ENCODE measurements at regions not wholly inside any gene's neighbourhood (a gene's known extent, or its start where the extent isn't known, plus 50 kb on each side); places are given as distances from the start of the nearest gene placed in this dataset.
"Not testable (repeated sequence)": the region's sequence is repeated elsewhere in the genome, so short reads cannot be mapped to it uniquely, and the experiment has no call there.

DNA sequence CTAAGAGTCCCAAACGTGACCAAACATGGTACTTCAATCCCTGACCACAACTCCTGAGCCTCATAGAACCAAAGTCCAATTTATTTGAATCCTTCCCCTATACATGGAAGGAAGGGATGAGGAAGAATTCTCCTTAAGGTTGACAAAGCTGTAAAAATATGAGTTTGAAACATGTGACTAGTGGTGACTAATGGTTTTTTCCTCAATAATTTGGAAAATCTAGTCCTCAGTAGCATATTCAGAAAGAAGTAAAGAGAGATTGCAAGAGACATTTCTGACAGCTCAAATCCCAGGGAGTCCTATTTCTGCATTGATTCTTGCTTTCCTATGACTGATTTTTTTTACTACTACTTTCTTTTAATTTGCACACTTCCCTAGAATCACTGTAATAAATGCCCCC, 443.7 kb downstream of the FRK start:
- no peak for DNase-seq

DNA sequence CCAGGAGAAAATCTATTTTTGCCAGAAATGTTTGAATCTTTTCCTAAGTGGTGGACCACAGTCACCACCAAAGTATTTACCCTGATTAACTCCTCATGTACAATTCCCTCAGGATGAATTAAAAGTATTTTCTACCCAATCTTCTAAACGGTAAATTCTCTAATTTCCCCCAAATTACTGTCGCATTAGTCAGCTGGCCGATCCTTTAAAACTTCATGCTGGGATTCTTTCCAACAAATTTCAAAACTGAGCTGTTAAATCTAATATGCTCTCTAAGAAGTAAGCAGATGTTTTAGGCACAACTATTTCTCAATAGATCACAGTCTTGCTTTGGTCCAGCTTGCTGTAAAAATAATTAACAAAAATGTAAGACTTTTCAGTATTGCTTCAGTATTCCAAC, 447.2 kb downstream of the FRK start:
- no peak for DNase-seq

DNA sequence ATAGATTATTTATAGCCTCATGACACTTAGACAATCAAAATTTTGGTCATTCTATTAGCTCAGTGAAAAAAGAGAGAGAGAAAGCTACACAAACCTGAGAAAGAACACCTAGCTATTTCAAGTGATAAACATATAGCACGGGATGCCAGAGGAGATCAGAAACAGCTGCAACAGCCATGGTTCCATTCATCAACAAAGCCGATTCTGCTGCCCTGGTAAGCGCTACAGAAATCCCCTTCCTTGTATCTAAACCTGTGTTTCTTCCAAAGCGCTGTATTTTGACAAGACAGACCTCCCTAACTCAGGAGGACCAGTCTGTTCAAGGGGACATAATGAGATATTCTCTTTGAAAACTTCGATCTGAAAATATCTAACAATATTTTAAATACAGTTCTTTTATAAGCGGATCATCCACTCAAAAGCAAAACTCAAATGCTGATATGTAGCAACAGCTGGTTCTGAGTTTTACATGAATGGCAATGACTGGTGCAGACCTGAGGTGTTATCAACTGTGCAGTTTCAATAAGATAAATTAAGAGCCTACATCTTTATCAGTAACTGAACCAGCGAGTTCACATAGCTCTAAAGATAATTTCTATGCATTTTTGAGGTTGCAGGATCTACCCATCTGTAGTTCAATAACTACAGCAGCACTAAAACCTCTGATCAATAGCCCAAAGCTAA, 447.8 kb downstream of the FRK start:
- no peak for DNase-seq

DNA sequence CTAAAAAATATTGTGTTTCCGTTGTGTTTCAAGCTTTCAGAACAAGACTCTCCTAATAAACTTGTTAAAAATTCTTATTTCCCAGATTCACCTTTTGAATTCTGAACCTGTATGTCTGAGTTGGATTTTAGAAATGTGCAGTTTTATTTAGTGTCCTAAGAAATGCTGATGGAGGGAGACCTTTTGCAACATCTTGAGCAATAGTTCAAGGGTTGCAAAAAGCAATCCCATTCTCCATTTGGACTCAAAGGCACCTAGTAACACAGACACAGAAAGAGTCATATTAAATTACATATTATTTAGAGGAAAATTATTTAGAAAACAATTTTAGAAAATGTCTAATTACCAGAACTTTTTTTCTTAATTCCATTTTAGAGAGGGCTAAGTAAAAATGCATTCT, 448.5 kb downstream of the FRK start:
- no peak for DNase-seq

DNA sequence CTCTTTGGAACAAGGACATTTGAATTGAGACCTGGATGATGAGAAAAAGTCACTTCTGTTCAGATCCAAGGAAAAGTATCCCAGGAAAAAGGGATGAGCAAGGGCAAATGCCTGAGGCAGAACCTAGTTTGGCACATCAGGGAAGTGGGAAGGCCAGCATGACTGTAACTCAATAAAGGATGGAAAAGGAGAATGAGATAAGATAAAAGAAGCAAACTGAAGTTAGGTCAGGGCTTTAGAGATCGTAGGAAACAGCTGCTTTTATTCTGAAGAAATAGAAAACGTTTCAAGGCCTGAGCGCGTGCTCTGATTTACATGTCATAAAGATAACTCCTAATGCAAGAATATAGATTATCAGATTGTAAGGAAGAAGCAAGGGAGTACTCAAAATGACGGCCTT, 450.0 kb downstream of the FRK start:
- DNase-seq = no peak

DNA sequence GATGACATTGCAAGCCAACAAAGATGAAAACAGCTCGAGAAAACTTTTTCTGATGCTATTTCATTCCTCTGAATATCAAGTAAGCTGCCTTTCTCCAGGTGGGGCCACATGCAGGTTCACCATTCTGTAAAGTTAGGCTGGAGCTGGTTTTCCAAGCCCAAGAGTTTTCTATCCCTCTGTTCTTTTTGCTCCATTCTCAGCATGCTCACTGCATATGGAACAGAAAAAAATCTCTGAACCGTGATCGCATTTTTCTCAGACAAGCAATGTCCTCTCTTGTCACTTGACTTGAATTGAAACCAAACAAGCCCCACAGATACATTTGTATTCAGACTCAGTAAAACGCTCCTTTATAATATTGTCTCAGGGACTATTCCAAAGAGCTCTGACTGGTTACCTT, 451.6 kb downstream of the FRK start:
- no peak for DNase-seq

DNA sequence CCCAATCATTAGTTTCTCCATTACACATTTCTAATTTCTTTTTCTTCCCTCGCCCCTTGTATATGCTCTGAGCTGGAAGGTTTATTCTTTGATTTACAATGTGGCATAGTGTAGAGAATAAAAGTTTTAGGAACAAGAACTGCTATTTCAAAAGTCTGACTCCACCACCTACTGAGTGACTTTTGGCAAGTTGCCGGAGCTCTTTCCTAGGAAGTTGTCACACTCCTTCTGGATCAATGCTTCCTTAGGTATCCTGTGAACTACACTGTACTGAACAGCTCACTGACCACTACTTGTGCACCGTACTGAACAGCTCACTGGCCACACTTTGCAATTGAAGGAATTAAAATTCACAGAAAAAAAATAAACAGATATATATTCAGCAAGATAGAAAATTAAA, 458.2 kb downstream of the FRK start:
- no peak for DNase-seq

DNA sequence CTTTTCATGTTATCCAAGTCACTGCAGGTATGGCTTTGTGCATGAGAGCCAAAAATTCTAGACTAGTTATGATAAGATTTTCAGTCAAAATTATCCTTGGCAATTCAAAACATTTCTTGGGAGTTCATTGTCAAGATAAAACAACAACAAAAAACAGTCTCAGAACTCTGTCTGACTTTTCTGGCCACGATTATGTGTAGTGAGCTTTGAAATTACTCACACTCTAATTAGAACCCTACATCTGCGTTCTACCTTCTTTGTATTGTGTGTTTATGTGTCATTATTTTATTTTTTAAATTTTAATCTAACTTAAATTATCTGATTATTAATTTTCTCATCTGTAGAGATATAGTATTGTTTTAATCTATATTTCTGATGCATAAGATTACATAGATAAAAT, 459.2 kb downstream of the FRK start:
- DNase-seq = no peak

DNA sequence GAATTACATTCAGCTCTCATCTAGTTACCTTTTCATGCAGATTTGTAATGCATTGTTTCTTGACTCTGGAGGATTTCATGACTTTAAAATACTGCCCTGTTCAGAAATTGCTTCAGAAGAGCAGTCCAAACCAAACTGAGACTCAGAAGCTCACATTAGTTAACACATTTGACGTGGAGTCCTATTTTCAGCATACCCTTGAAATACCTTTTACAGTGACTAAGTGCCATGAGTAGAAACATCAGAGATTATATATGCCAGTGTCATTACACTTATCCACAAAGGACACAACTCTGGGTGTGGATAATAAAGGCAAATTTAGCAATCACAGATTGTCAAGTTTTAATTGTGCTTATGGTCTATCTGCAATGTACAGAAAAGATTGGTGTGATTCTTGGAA, 459.6 kb downstream of the FRK start:
- no peak for DNase-seq

DNA sequence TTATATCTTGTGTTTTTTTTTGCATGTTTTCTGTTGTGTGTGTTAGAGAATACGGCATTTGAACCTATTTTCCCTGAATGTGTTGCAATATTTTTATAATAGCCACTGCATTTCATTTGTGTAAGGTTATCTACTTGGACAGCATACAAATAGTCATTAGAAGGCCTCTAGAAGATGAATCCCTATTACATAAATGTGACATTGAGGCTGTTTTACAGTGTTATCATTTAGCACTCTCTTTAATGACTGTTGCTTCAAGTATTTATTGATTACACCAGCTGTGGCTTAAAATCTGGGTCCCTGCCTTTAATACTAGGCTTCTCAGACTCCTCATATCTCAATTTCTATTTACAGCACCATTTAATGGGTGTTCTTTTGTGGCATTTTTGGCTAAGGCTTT, 465.8 kb downstream of the FRK start:
- DNase-seq = no peak

DNA sequence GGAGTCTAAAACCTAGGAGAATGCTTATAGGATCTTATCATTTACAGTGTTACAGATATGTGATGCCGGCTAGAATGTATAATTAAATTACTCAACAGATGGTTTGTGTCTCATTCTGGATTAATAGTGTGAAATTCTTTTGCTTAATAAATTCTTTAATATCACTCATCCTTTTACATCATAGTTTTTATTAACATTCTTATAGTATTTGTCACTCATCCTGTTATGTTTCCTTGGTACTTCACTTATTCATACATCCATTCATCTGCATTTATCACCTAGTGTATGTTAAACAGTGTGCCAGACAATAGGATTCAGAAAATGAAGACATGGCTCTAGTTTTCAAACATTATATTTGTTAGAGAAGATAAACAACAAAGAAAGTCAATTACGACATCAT, 468.7 kb downstream of the FRK start:
- no peak for DNase-seq

DNA sequence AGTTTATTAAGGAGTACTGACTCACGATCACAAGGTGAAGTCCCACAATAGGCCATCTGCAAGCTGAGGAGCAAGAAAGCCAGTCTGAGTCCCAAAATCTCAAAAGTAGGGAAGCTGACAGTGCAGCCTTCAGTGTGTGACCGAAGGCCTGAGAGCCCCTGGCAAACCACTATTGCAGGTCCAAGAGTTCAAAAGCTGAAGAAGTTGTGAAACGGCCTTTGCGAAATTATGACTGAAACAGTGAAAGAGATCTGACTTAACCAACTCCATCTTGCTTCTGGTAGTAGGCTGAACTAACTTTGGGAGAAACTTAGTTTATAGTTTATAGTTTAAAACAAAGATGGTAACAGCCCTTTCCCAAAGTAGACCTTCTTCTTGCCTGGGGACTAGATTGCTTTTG, 471.6 kb downstream of the FRK start:
- not testable (repeated sequence) for DNase-seq

DNA sequence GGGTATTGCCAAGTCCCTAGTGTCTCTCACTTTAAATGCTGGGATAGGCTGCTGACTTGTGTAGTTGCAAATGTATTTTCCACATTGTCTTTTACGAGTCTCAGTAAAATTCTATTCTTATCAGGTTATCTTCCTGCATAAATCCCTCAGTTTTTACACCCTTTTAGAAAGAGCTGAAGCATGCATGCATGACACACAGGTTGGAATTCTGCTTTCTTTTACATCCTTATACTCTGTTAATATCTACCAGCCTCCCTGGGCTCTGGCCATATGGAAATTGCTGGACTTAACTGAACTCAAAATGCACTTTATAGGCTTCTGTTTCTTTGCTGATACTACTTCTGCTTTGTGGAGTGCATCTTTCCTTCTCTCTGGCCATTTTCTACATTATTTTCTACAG, 477.4 kb downstream of the FRK start:
- DNase-seq = no peak

DNA sequence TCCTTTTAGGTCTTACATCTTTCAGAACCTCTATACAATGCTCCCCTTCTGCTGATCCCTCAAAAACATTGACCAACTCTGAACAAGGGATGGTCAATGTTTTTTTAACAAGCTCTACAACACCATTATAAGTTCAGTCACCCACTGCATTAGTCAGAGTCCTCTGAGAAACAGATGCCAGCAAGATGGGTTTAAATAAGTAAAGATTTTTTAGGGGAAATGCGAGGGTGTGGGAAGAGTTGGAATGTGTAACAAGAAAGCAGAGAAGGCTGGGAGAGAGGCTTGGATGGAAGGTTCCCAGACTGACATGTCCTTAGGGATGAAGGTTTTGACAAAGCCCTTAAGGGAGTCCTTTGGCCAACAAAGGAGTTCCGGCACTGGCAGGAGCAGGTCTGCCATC, 478.3 kb downstream of the FRK start:
- DNase-seq = no peak

DNA sequence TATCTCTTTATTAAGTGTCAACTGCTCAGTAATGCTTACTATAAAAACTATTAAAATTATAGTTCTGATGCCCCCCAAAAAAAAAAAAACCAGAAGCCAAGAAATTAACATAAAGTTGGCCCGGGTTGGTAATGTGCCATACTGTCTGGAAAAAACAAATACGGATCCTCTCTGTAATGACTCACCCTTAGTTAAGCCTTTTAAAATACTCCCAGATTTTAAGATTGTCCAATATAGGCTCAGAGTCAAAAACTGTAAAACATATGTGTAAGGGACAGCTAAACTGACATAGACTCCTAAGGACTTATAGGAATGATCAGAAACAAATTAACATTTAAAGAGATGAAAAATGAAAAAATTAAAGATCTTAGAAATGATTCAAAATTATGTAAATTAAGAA, 481.1 kb downstream of the FRK start:
- DNase-seq = not testable (repeated sequence)

DNA sequence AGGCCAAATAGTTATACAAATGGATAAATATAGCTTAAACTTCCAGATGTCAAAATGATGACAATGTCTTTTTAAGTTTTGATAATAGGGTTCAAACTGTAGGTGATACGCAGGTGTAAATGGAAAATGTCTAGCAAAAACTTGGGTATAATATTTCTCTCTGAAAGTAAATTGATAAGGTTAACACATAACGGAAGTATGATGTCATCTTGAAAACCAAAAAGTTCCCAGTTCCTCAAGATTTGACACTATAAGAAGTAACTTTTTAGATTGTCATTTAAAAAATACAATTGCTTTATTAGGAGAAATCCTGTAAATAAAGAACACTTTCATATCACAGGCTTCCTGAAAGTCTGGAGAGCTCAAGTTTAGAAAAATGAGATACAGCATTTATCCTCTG, 483.4 kb downstream of the FRK start:
- DNase-seq = no peak

DNA sequence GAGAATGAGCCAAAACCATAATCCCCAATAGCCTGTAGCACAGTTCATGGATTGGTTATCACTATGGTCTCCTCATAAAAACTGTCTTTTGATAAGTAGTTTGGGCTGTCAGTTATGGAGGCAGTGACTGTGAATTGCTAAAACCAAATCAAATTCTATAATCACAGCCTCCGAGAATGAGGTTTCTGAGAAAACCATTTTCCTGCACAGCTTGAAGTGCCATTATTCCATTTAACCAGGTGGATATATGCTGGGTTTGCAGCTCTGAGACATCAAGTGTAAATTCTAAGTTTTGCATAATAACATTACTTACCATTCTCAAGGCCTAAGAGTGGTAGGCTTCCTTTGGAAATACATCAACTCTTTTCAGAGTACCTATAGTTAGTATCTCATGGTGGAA, 485.4 kb downstream of the FRK start:
- DNase-seq = no peak

DNA sequence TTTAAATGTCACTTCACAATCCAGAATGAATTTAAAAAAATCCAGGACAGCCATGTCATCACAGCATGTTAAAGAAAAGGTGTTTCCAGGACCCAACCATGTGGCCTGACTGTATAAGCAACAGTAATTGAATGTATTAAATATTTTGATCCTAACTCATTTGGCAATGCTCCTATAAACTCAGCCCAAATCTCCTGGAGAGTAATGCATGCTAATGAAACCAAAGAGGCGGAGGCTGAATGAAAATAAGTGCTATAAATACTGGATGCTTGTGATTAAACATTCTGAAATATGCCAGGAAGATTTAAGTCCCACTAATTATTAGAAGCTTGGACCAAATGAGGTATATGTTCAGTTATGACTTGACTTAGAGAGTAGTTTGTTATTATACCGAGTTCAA, 486.8 kb downstream of the FRK start:
- no peak for DNase-seq

DNA sequence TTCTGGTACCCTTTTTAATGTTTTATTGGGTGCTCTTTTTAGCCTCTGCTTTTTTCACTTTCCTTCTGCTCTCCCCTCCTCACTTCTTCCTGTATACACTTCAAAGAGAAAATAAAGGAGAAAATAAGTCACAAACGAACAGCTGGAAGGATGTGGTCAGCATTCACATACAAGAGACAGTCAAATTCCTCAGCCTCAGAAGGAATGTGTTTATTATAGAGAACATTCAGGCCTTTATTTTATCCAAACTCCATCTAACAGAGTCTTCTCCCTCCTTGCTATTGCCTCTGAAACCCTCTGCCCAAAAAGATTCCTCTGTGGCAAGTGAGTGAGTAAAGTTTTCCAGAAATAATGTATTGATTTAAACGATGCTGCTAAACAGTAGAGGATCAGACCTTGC, 490.4 kb downstream of the FRK start:
- no peak for DNase-seq

DNA sequence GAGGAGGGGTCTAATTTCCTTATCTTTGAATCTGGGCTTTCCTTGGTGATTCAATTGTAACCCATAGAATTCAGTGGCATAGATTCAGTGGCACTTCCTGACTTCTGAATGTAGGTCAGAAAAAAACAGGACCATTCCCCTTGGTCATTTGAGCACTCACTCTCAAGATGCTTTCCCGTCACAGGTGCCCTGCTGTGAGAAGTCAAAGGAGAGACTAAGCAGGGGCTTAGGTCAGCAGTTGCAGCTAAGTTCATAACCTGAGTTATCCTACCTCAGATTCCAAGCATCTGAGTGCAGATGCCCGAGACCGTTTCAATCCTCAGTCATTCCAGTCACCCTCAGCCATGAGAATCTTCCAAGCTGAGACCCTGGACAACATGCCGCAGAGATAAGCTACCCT, 506.6 kb downstream of the FRK start:
- DNase-seq = no peak

DNA sequence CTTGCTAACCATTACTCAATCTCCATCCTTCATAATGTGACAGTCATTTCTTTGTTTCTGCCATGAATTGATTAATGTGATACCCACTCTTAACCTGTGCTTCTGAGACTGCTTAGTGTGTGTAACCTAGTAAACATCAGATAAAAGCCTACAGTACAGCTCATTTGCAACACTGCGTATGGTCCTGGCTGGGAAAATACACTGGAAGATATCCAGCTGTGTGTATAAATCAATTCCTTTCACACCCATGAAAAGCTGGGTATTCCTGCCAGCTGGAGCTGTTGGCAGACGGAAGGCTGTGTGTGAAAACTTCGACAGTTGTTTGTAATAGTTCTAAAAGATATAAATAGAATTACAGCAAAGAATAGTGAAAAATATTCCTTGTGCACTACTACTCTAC, 509.2 kb downstream of the FRK start:
- DNase-seq = peak; percentile 67 to 81

DNA sequence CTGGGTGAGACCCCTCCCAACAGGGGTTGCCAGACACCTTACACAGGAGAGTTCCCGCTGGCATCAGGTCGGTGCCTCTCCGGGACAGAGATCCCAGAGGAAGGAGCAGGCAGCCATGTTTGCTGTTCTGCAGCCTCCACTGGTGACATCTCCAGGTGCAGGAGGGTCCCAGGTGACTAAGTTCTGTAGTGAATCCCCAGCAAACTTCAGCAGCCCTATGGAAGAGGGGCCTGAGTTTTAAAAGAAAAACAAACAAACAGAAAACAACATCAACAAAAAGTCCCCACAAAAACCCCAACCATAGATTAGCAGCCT, 515.1 kb downstream of the FRK start:
- DNase-seq = no peak

DNA sequence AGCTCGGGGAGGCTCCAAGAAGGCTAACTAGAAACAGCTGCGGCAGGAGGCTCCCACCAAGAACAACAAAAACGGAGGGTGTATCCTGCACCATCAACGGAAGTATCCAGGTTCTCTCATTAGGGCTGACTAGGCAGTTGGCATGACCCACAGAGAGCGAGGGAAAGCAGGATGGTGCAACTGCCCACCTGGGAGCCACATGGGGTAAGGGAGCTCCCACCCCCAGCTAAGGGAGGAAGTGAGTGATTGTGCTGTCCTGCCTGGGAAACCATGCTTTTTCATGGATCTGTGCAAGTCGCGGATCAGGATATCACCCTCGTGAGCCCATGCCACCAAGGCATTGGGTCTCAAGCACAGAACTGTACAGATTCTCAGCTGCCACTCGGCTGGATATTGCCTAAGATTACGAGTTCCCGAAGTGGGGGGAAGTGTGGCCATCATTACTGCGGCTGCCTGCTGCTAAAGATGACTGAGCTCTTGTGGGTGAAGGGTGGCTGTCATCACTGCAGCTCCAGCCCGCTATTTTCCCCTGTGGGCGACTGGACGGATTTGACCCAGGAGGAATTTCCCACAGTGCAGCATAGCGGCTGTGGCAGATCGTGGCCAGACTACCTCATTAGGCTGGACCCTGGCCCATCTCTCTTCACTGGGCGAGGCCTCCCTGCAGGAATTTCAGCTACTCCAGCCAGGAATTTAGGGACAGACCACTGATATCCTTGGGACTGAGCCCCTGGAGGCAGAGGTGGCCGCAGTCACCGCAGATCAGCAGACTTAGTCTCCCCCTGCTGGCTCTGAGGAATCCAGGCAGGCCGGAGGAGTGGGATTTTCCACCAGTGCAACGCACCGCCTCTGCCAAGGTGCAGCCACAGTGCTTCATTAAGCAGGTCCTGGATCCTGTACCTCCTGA, 515.7 kb downstream of the FRK start:
- DNase-seq = no peak

DNA sequence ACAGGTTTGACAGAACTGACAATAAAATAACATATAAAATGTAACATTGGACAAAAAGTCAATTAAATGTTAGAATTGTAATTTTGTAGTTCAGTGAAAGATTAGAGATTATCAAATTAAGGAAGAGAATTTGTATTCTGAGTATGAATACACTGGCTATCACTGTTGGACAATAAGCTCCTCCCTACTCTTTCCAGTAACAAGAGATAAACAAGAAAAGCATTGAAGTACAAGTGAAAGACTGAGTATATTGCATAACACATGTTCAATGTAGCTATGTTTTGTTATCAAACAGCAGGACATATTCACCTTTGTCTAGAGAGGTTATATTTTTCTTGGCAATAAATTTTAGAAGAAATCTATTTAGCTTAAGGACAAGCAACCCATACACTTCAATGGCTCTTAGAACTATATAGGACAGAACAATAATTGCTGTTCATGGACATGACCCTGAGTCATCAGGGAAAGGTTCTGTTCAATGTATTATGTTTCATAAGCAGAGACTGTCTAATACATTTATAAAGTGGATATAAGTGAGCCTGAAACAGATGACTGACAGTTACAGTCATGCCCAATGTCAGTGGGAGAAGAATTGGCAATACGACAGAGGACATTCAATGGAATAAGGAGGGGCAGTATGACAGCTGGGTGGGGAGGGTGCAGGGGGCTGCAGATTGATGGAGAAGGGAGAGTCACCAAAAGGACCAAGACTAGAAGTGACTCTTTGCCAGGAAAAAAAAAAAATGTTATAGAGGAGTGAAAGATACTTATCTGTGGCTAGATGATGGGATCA, 520.4 kb downstream of the FRK start:
- no peak for DNase-seq

All from SHP77 (cell line).